A673 (cell line): ENCODE measurements at regions not wholly inside any gene's neighbourhood (a gene's known extent, or its start where the extent isn't known, plus 50 kb on each side); places are given as distances from the start of the nearest gene placed in this dataset.

Experiments used
- CTCF ChIP-seq: fragments of 300-800, 200-600 bp; sonication (generic); conservative IDR thresholded peaks from 2 replicates; pipeline ENCODE4 v1.5.1; 2017; ENCODE audit warnings: low read depth, mild to moderate bottlenecking, antibody characterized with exemption, low read length, moderate library complexity, mixed read lengths
- EZH2 ChIP-seq: fragments of 200-600 bp; sonication (generic); IDR thresholded peaks from 2 replicates; pipeline ENCODE4 v1.6.1; 2017; ENCODE audit warnings: borderline replicate concordance, low read depth, mild to moderate bottlenecking, mixed read lengths, antibody characterized with exemption, low read length; ENCODE audit not compliant: poor library complexity, severe bottlenecking

GRCh38 chr1:222014001-222014400 lies 272.1 kb upstream of the DUSP10 start:
- TF ChIP-seq CTCF (no peak), EZH2 (no peak)
